GM23338 (cell line): ENCODE measurements at regions not wholly inside any gene's neighbourhood (a gene's known extent, or its start where the extent isn't known, plus 50 kb on each side); places are given as distances from the start of the nearest gene placed in this dataset.
"Not testable (repeated sequence)": the region's sequence is repeated elsewhere in the genome, so short reads cannot be mapped to it uniquely, and the experiment has no call there.

Experiments
- EZH2 ChIP-seq: fragments of 200-600 bp; sonication (generic); IDR thresholded peaks from one replicate; pipeline ENCODE4 v1.8.0; 2017; ENCODE audit warnings: antibody characterized with exemption, mild to moderate bottlenecking, low read depth; ENCODE audit not compliant: unreplicated experiment
- JUNB ChIP-seq: IDR thresholded peaks from one replicate; pipeline ENCODE4 v1.6.1; 2016; ENCODE audit warnings: antibody characterized with exemption; ENCODE audit not compliant: unreplicated experiment
- TF ChIP-seq, protein P1 (sequence below), 2 experiments: fragments of 200-600 bp in 1 of 2; sonication (generic) in 1 of 2; conservative IDR thresholded peaks; 2 replicates each; pipeline versions ENCODE4 v1.5.1 to v1.6.1; 2016 to 2017; ENCODE audit warnings: antibody characterized with exemption in 2 of 2, low read depth in 2 of 2, mild to moderate bottlenecking in 2 of 2, moderate library complexity in 1 of 2

DNA sequence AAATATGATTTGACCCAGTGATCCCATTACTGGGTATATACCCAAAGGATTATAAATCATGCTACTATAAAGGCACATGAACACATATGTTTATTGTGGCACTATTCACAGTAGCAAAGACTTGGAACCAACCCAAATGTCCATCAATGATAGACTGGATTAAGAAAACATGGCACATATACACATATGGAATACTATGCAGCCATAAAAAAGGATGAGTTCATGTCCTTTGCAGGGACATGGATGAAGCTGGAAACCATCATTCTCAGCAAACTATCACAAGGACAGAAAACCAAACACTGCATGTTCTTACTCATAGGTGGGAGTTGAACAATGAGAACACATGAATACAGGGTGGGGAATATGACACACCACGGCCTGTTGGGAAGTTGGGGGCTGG, 330.5 kb upstream of the HNRNPA3 start:
- TF ChIP-seq EZH2, JUNB: not testable (repeated sequence)
- TF ChIP-seq, protein P1, sequence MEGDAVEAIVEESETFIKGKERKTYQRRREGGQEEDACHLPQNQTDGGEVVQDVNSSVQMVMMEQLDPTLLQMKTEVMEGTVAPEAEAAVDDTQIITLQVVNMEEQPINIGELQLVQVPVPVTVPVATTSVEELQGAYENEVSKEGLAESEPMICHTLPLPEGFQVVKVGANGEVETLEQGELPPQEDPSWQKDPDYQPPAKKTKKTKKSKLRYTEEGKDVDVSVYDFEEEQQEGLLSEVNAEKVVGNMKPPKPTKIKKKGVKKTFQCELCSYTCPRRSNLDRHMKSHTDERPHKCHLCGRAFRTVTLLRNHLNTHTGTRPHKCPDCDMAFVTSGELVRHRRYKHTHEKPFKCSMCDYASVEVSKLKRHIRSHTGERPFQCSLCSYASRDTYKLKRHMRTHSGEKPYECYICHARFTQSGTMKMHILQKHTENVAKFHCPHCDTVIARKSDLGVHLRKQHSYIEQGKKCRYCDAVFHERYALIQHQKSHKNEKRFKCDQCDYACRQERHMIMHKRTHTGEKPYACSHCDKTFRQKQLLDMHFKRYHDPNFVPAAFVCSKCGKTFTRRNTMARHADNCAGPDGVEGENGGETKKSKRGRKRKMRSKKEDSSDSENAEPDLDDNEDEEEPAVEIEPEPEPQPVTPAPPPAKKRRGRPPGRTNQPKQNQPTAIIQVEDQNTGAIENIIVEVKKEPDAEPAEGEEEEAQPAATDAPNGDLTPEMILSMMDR (conservative IDR thresholded peaks at IDR 0.05; ENCODE audit: low read depth in 2 of 2) = not testable (repeated sequence)
